ENCODE measurements at regions not wholly inside any gene's neighbourhood (a gene's known extent, or its start where the extent isn't known, plus 50 kb on each side); places are given as distances from the start of the nearest gene placed in this dataset.

DNA sequence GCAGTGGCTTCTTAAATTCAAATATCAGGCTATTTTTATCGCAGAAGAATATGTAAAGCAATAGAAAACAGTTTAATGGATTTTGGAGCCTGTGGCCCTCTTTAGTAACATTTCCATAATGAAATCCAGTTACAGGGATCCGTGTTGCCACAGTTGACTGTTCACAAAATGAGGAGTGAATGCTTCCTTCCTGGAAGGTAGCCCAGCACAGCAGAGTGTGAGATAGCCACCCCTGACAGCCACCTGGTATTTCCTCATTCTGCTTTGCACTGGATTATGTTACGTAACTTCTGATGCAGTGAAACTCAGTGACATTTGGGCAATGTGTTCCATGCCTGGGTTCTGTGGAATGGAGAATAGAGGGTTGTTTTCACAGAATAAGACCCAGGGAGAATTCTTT is 517.2 kb downstream of the RBFOX1 start:
- BruUV-seq (replicated peaks) = no TSS peak
- ATAC-seq = no peak
- peaks cover 3 to 4% of the 10 kb centered on the region in 2 experiments; a peak in 2 of 4 replicates for H3K9me3 ChIP-seq (ENCODE audit: control insufficient read depth in 1 of 2, insufficient read depth in 1 of 2, low read depth in 1 of 2, low read length in 2 of 2)
- no peaks in the 10 kb centered on the region for H3K36me3 ChIP-seq (ENCODE audit: control insufficient read depth in 1 of 2, insufficient read depth in 2 of 2, low read length in 2 of 2)
- H4K20me1 ChIP-seq (ENCODE audit: insufficient read depth) = no peaks in the 10 kb centered on the region
- RAD21 ChIA-PET (ENCODE audit: low non-redundant PET in 1 of 2, low total read pairs in 2 of 2, uncharacterized antibody in 2 of 2, unreplicated experiment in 2 of 2) = no interaction called here
- intact Hi-C loops (cut with micrococcal nuclease) = no loop called here
- no peak overlapping the region for H3K9ac ChIP-seq (ENCODE audit: low read length)
- H3K79me2 ChIP-seq (ENCODE audit: insufficient read depth, low read length) = no peaks in the 10 kb centered on the region
- CTCF ChIA-PET = no interaction called here
- no peak for DNase-seq (ENCODE audit: low read depth, low spot score)
- H3K4me1 ChIP-seq (ENCODE audit: control insufficient read depth in 1 of 2, insufficient read depth in 2 of 2, low read length in 2 of 2) = no peaks in the 10 kb centered on the region
- H3K4me3 ChIP-seq (replicated peaks in 1 of 2; ENCODE audit: low read depth in 1 of 2, low read length in 2 of 2) = no peak overlapping the region
- no peak overlapping the region for H2AFZ ChIP-seq (ENCODE audit: low read depth, low read length, poor library complexity, severe bottlenecking)
- H3K27me3 ChIP-seq (ENCODE audit: insufficient read depth, low read length) = no peaks in the 10 kb centered on the region
- POLR2A ChIA-PET = no interaction called here
- no peaks in the 10 kb centered on the region for H3K9me2 ChIP-seq (ENCODE audit: insufficient read depth)
- H3K27ac ChIP-seq (ENCODE audit: low read depth, low read length) = no peak overlapping the region
- H3K4me2 ChIP-seq (ENCODE audit: low read length) = no peak overlapping the region
- no peak for TF ChIP-seq ZFX (IDR thresholded peaks at IDR 0.05)
- TF ChIP-seq, protein P1, sequence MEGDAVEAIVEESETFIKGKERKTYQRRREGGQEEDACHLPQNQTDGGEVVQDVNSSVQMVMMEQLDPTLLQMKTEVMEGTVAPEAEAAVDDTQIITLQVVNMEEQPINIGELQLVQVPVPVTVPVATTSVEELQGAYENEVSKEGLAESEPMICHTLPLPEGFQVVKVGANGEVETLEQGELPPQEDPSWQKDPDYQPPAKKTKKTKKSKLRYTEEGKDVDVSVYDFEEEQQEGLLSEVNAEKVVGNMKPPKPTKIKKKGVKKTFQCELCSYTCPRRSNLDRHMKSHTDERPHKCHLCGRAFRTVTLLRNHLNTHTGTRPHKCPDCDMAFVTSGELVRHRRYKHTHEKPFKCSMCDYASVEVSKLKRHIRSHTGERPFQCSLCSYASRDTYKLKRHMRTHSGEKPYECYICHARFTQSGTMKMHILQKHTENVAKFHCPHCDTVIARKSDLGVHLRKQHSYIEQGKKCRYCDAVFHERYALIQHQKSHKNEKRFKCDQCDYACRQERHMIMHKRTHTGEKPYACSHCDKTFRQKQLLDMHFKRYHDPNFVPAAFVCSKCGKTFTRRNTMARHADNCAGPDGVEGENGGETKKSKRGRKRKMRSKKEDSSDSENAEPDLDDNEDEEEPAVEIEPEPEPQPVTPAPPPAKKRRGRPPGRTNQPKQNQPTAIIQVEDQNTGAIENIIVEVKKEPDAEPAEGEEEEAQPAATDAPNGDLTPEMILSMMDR (IDR thresholded peaks at IDR 0.05 in 2 of 3, conservative IDR thresholded peaks at IDR 0.05 in 1 of 3; ENCODE audit: borderline replicate concordance in 1 of 3, insufficient read depth in 1 of 3, low read depth in 2 of 3, low read length in 2 of 3) = no peak
- no peak for TF ChIP-seq SP1 (IDR thresholded peaks at IDR 0.05; ENCODE audit: low read depth)
- no peak for TF ChIP-seq EZH2phosphoT487 (IDR thresholded peaks at IDR 0.05; ENCODE audit: borderline replicate concordance)
- TF ChIP-seq TCF7L2 (IDR thresholded peaks at IDR 0.05; ENCODE audit: borderline replicate concordance, extremely low read depth, insufficient read depth, insufficient read length) = no peak
- no peak for TF ChIP-seq YY1 (IDR thresholded peaks at IDR 0.05; ENCODE audit: extremely low read depth, insufficient replicate concordance, low read depth, low read length)
- TF ChIP-seq EZH2 (IDR thresholded peaks at IDR 0.05) = no peak
- TF ChIP-seq, protein P2, sequence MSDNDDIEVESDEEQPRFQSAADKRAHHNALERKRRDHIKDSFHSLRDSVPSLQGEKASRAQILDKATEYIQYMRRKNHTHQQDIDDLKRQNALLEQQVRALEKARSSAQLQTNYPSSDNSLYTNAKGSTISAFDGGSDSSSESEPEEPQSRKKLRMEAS (IDR thresholded peaks at IDR 0.05) = no peak
- no peak for TF ChIP-seq CEBPB (IDR thresholded peaks at IDR 0.05; ENCODE audit: low read depth)
- TF ChIP-seq JUND (IDR thresholded peaks at IDR 0.05) = no peak
- TF ChIP-seq, protein P3, sequence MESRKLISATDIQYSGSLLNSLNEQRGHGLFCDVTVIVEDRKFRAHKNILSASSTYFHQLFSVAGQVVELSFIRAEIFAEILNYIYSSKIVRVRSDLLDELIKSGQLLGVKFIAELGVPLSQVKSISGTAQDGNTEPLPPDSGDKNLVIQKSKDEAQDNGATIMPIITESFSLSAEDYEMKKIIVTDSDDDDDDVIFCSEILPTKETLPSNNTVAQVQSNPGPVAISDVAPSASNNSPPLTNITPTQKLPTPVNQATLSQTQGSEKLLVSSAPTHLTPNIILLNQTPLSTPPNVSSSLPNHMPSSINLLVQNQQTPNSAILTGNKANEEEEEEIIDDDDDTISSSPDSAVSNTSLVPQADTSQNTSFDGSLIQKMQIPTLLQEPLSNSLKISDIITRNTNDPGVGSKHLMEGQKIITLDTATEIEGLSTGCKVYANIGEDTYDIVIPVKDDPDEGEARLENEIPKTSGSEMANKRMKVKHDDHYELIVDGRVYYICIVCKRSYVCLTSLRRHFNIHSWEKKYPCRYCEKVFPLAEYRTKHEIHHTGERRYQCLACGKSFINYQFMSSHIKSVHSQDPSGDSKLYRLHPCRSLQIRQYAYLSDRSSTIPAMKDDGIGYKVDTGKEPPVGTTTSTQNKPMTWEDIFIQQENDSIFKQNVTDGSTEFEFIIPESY (IDR thresholded peaks at IDR 0.05; ENCODE audit: extremely low read depth, insufficient replicate concordance, low read length) = no peak
- TF ChIP-seq ZNF274 (IDR thresholded peaks at IDR 0.05; ENCODE audit: low read depth, low read length) = no peak

Data from HCT116 (cell line).